Spleen (tissue), 7 donors: ENCODE measurements at regions not wholly inside any gene's neighbourhood (a gene's known extent, or its start where the extent isn't known, plus 50 kb on each side); places are given as distances from the start of the nearest gene placed in this dataset.

ENCODE experiments used
- POLR2A ChIP-seq, 3 donors: fragments of 450-650 bp; IDR thresholded peaks; one replicate each; pipeline ENCODE4 v1.5.1; 2017; ENCODE audit warnings: antibody characterized with exemption in 3 of 3, mild to moderate bottlenecking in 1 of 3
- TF ChIP-seq, protein P1 (sequence below), 11 experiments: fragments of 200-600 bp in 7 of 11; fragments of 450-650 bp in 4 of 11; sonication (generic) in 4 of 11; IDR thresholded peaks in 8 of 11; conservative IDR thresholded peaks in 3 of 11; 1 replicate in 7 of 11; 2 replicates in 4 of 11; pipeline versions ENCODE4 v1.4.0 to v1.8.0; 2016 to 2021; ENCODE audit warnings: antibody characterized with exemption in 11 of 11, inconsistent platforms in 4 of 11, mild to moderate bottlenecking in 1 of 11
- donor health status: DM: no; HTN: no; CAD: no; lungs with moderate emphysema.
- donor health status: DM: no; HTN: no; CAD: no.
- donor health status: DM: no; HTN: no; CAD: no.

- TF ChIP-seq, protein P1, sequence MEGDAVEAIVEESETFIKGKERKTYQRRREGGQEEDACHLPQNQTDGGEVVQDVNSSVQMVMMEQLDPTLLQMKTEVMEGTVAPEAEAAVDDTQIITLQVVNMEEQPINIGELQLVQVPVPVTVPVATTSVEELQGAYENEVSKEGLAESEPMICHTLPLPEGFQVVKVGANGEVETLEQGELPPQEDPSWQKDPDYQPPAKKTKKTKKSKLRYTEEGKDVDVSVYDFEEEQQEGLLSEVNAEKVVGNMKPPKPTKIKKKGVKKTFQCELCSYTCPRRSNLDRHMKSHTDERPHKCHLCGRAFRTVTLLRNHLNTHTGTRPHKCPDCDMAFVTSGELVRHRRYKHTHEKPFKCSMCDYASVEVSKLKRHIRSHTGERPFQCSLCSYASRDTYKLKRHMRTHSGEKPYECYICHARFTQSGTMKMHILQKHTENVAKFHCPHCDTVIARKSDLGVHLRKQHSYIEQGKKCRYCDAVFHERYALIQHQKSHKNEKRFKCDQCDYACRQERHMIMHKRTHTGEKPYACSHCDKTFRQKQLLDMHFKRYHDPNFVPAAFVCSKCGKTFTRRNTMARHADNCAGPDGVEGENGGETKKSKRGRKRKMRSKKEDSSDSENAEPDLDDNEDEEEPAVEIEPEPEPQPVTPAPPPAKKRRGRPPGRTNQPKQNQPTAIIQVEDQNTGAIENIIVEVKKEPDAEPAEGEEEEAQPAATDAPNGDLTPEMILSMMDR (IDR thresholded peaks at IDR 0.05 in 8 of 11, conservative IDR thresholded peaks at IDR 0.05 in 3 of 11), result no peak
- no peak for TF ChIP-seq POLR2A (IDR thresholded peaks at IDR 0.05)
Observed at GRCh38 chr13:73820688-73821087, 313.5 kb downstream of the KLF12 start.
